ENCODE measurements at regions not wholly inside any gene's neighbourhood (a gene's known extent, or its start where the extent isn't known, plus 50 kb on each side); places are given as distances from the start of the nearest gene placed in this dataset.

GRCh38 chr1:30637183-30637980 lies 86.0 kb downstream of the MATN1 start:
- DNase-seq = no peak

GRCh38 chr1:30636621-30637020 lies 86.8 kb downstream of the MATN1 start:
- DNase-seq = no peak

DNA sequence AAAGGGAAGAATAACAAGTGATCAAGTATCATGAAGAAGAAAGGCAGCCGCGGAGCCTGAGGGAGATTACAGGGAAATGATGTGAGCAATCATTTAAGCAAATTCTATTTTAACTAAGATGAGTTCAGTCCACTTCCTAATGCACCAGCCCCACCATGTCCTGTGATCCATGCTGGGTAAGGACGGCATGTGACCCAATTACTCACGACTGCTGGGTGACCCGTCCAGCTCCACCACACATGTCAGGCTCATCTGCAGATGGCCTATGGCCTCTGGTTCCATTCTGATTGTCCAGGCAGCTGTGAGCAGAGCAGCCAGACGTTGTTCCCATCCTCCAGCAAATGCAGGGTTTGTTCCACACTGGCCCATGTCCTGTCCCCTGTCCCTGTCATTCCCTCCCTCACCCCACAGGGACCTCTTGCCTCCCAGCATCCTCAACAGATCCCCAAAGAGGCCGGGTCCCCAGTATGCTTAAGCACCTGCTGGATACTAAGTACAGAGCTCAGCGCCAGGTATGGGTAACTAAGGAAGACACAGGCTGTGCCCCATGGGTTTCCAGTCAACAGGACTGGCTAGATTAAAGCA lies 87.9 kb downstream of the MATN1 start:
- no peak for DNase-seq

GRCh38 chr1:30634507-30634906 lies 88.9 kb downstream of the MATN1 start:
- no peak for DNase-seq

GRCh38 chr1:30633294-30633693 lies 90.1 kb downstream of the MATN1 start:
- no peak for DNase-seq

- DNase-seq = no peak
Measured at GRCh38 chr1:30632481-30632880, 90.9 kb downstream of the MATN1 start.

DNA sequence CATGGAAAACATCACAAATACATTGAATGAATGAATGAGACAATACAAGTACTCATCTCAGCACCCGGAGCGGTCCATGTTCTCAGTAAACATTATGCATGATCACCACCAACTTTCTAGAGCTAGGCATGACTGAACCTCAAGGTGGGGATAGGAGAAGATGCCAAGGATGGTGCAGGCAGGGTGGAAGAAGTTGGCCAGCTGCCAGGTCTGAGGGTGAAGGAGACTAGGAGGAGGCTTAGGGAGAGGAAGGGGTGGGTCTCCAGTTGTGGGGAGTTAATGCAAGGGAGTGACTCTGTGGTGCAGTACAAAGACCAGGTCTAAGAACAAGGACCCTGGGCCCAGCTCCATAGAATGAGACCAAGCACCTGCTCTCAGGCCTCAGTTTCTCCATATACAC lies 91.7 kb downstream of the MATN1 start:
- DNase-seq = no peak

DNA sequence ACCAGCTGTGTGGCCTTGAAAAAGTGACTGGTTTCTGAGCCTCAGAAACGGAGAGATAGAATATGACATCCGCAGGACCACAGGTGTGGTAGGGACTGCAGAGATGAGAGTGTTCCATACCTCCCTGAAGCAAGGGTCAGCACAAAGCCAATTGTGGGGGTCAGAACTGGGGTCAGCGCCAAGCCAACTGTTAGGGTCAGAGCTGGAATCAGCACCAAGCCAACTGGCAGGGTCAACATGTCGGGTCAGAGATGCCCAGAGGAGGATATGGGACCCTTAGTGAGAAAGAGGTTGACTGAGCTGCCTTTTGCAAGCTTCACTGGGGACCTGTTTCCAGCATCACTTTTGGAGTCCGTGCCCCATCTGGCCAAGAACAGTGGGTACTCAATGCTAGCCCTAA lies 93.9 kb downstream of the MATN1 start:
- DNase-seq = no peak

- DNase-seq = no peak
Measured at GRCh38 chr1:30627994-30628393, 95.4 kb downstream of the MATN1 start.

DNA sequence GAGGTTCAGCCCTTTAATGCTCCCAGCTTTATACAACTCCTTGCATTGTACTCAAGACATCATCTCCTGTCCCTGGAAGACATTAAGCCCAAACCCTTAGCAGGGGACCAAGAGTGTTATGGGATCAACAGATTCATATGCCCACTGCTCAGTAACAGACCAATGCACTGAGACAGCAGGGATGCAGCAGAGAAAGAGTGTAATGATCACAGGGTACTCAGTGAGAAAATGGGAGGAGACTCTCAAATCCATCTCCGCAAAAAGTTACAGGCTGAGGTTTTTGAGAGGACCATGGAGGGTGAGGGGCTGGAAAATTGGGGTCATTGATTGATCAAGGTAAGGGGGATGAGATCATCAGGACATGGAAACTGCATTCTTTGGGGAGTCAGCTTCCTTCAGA lies 96.2 kb downstream of the MATN1 start:
- DNase-seq = no peak

DNA sequence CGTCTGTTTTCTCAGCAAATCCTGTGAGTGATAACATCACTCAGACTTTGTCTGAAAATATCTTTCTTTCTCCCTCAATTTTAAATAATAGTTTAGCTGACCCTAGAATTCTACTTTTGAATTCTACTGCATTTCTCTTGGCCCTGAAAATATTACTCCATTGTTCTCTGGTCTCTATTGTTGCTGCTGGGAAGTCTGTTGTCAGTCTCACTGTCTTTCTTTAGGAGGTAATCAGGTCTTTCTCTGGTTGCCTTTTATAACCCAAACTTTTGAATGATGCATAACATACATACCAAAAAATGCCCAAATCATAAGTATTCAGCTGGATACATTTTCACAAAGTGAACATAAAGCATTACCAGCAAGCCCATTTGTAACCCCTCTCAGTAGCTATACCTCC lies 100.0 kb downstream of the MATN1 start:
- no peak for DNase-seq

DNA sequence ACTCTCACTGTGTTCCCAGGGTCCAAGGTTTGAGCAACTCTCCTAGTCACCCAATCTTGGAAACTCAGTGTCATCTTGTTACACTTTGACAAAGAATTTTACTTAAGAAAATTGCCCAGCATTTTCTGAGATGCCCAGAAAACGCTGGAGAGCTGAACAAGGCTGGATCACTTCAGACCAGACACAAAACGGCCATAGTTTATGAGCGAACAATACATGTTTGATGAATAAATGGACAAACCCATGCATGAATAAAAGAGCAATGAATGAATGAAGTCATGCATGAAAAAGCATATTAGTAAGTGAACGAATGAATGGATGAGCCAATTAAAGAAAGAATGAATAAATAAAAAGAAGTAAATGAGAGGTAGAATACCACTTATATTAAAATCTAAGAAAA lies 103.8 kb downstream of the MATN1 start:
- no peak for DNase-seq

DNA sequence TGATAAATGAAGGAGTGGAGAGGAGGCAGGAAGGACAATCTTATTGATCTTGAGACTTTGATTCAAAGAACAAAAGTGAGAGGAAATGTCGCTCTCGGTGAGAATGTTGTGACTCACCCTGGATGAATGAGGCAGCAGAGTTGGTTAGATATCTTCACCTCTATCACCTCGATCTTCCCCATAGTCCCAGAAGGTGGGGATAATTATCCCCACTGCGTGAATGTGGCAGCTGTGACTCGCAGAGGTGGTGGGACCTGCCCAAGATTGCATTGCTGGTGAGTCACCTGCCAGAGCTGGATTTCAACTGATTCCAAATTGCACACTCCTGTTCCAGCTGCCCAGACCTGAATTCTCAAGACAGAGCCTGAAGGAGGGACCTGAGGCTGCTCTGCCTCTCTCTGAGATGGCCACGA lies 105.0 kb downstream of the MATN1 start:
- no peak for DNase-seq

- no peak for DNase-seq
Measured at GRCh38 chr1:30616759-30617158, 106.6 kb downstream of the MATN1 start.

DNA sequence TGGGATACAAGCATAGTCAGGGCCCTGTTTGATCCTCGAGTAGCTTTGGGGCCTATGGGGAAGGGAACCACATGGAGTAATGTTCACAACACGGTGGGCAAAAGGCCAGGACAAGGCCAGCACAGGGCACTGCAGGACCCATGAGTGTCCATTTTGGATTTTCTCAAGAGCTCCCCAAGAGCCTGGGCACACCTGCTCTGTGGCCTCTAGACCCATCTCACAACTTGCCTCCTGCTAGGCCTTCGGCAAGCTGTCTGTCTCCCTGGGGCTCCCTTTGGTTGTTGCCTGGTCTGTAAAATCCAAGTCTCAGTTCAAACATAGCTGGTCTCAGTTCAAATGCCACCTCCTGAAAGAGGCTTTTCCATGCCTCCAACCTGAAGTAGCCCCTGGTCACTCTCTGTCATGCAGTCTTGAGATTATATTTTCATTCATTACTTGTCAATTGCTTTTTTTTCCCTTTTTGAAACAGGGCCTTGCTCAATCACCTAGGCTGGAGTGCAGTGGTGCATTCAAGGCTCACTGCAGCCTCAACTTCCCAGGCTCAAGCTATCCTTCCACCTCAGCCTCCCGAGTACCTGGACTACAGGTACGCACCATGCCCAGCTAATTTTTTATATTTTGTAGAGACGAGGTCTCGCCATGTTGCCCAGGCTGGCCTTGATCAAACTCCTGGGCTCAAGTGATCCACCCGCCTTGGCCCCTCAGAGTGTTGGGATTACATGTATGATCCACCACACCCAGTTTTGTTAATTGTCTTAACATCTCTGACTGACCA lies 107.4 kb downstream of the MATN1 start:
- no peak for DNase-seq

DNA sequence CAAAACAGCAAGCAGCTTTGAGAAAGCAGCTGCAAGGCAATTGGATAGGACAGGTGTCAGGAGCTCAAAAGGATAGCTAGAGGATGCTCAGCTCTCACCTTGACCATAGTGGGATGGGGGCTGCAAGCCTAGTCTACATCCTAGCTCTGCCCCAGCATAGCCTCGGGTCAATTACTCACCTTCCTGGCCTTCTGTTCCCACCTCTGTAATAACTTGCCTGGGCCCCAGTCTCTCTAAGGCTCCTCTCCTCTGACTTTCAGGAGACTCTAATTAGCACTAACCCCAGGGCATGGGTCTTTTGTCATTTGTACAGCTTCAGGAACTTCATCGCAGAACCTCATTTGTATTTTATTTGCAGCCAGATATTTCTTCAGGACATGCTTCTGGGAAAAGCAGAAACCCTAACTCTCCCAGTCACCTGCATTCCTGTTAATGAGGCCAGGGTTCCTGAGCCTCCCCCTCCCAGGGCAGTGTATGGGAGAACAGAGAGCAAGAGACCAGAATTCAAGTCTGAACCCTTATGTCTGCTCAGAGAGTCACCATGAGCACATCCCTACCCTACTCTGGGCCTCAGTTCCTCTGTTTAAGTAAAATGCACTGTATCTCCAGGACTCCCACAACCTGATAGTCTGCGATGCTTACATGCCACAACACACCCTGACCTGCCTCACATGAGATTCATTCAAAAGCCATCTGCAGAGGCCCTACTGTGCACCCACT lies 108.1 kb downstream of the MATN1 start:
- no peak for DNase-seq

- no peak for DNase-seq
Measured at GRCh38 chr1:30613188-30613587, 110.2 kb downstream of the MATN1 start.

DNA sequence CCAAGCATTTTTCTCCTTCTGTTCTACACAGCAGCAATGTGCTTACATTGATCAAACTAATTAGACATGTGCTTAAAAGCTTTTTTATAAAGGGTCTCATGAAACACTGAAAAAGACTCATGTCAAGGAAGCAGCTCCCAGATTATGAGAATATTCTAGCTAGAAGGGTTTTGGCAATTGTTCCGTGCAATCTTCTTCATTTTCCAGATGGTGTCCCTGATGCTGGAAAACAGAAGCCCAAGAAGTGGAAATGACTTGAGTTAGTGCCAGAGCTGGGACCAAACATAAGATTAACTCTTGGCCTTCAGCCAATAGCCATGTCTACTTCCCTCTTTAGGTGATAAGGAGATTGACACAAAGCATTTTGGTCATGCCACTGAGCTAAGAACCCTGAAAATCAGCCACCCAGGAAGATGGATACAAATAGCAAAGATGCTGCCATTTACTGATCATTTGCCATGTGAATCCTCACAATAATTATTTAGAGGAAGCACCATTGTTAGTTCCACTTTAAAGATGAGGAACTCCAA lies 110.8 kb downstream of the MATN1 start:
- no peak for DNase-seq

GRCh38 chr1:30611741-30612309 lies 111.6 kb downstream of the MATN1 start:
- DNase-seq = no peak

DNA sequence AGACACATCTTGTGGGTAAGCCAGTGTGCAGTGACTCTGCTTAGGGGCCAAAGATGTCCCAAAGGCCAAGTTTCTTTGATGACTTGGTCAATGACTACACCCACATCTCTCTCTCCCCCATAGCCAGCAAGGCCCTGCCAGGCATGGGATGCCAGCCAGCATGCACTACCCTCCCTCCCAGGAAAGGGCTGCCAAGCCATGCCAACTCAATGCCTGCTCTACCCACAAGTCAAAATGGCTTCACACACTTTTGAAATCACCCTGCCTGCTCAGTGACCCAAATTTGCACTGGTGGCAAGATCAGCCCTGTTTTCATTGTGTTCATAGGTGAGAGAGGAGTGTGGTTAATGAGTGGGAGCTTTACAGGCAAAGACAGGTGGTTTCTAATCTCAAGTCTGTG lies 112.5 kb downstream of the MATN1 start:
- no peak for DNase-seq

GRCh38 chr1:30609999-30610345 lies 113.4 kb downstream of the MATN1 start:
- no peak for DNase-seq

DNA sequence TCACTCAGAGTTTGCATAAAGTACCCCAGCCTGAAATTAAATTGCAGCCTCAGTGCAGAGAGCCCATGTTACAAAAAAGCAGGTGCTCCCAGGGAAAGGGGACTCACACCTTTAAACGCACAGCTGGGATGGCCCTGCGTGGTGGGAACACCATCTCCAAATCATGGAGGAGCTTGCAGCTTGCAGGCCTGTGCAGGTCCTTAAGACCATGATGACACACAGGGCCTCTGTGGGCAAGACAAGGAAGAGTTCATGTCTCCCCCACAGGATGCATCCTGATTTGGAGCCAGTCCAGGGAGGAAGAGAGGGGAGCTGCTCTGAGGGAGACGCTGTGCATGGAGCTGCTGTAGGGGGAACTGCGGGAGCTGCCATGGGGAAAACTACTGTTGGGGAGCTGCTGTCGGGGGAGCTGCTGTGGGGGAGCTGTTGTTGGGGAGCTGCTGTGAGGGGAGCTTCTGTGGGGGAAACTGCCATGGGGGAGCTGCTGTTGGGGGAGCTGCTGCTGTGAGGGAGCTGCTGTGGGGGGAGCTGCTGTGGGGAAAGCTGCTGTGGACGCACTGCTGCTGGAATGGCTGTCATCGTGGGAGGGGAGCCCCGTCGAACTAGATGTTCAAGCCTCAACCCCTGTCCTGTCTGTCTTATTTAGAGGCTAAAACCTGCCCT lies 113.9 kb downstream of the MATN1 start:
- DNase-seq = no peak

All from NCI-H446 treated with DMSO at 0.1 percent for 48 hours (cell line).